ENCODE measurements at regions not wholly inside any gene's neighbourhood (a gene's known extent, or its start where the extent isn't known, plus 50 kb on each side); places are given as distances from the start of the nearest gene placed in this dataset.

DNA sequence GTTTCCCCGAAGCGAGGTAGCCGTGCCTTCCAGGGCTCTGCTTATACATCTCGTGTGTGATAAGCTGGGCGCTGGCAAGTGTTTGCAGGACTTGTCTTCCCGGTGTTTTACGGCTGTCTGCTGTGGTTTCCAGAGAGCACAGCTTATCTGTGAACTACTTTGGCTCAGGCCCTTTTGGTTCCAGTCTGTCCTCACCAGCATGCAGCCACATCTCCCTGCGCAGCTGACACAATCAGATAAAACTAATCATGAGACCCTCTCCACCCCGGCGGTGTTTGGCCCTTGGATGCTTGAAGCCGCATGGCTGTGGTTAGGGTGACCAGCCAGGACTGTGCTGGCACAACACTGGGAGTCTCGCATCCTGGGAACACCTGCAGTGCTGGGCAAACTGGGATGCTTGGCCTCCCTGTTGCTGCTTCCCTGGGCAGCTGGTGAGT lies 241.8 kb upstream of the FOXQ1 start:
- TF ChIP-seq, protein P1, sequence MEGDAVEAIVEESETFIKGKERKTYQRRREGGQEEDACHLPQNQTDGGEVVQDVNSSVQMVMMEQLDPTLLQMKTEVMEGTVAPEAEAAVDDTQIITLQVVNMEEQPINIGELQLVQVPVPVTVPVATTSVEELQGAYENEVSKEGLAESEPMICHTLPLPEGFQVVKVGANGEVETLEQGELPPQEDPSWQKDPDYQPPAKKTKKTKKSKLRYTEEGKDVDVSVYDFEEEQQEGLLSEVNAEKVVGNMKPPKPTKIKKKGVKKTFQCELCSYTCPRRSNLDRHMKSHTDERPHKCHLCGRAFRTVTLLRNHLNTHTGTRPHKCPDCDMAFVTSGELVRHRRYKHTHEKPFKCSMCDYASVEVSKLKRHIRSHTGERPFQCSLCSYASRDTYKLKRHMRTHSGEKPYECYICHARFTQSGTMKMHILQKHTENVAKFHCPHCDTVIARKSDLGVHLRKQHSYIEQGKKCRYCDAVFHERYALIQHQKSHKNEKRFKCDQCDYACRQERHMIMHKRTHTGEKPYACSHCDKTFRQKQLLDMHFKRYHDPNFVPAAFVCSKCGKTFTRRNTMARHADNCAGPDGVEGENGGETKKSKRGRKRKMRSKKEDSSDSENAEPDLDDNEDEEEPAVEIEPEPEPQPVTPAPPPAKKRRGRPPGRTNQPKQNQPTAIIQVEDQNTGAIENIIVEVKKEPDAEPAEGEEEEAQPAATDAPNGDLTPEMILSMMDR (IDR thresholded peaks at IDR 0.05 in 2 of 3, conservative IDR thresholded peaks at IDR 0.05 in 1 of 3; ENCODE audit: borderline replicate concordance in 1 of 3, insufficient read depth in 1 of 3, low read depth in 2 of 3, low read length in 2 of 3), result no peak
- TF ChIP-seq, protein P2, sequence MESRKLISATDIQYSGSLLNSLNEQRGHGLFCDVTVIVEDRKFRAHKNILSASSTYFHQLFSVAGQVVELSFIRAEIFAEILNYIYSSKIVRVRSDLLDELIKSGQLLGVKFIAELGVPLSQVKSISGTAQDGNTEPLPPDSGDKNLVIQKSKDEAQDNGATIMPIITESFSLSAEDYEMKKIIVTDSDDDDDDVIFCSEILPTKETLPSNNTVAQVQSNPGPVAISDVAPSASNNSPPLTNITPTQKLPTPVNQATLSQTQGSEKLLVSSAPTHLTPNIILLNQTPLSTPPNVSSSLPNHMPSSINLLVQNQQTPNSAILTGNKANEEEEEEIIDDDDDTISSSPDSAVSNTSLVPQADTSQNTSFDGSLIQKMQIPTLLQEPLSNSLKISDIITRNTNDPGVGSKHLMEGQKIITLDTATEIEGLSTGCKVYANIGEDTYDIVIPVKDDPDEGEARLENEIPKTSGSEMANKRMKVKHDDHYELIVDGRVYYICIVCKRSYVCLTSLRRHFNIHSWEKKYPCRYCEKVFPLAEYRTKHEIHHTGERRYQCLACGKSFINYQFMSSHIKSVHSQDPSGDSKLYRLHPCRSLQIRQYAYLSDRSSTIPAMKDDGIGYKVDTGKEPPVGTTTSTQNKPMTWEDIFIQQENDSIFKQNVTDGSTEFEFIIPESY (IDR thresholded peaks at IDR 0.05; ENCODE audit: extremely low read depth, insufficient replicate concordance, low read length), result no peak
- TF ChIP-seq POLR2AphosphoS5 (IDR thresholded peaks at IDR 0.05; ENCODE audit: low read depth, low read length), result no peak
